Breast epithelium (tissue), 4 donors: ENCODE measurements at regions not wholly inside any gene's neighbourhood (a gene's known extent, or its start where the extent isn't known, plus 50 kb on each side); places are given as distances from the start of the nearest gene placed in this dataset.
"Not testable (repeated sequence)": the region's sequence is repeated elsewhere in the genome, so short reads cannot be mapped to it uniquely, and the experiment has no call there.

Experiments
- DNase-seq, 2 donors: peaks; one replicate each; pipeline ENCODE4 v3.0.0-alpha.2; 2019; ENCODE audit warnings: low spot score in 2 of 2
- H3K27ac ChIP-seq, 2 donors: fragments of 200-600 bp; sonication (generic) in 1 of 2; one replicate each; pipeline ENCODE4 v1.5.1; 2016 to 2019; ENCODE audit warnings: mild to moderate bottlenecking in 1 of 2
- H3K27me3 ChIP-seq, 2 donors: fragments of 200-600 bp; sonication (generic) in 1 of 2; one replicate each; pipeline versions ENCODE4 v1.5.1 to v1.6.0; 2017 to 2019; ENCODE audit warnings: control low read depth in 1 of 2, mild to moderate bottlenecking in 1 of 2
- H3K36me3 ChIP-seq: fragments of 200-600 bp; one replicate; pipeline ENCODE4 v1.5.1; 2019
- H3K4me1 ChIP-seq, 2 donors: fragments of 200-600 bp; sonication (generic); one replicate each; pipeline ENCODE4 v1.5.1; 2016 to 2019; ENCODE audit warnings: control low read depth in 1 of 2
- H3K4me3 ChIP-seq, 3 donors: fragments of 200-600 bp; sonication (generic); 1 replicate in 2 of 3; 2 replicates in 1 of 3; pipeline ENCODE4 v1.5.1; 2016 to 2019; ENCODE audit warnings: mild to moderate bottlenecking in 3 of 3, moderate library complexity in 2 of 3
- H3K9me3 ChIP-seq, 2 donors: fragments of 200-600 bp; sonication (generic) in 1 of 2; one replicate each; pipeline ENCODE4 v1.5.1; 2016 to 2019; ENCODE audit warnings: control low read depth in 1 of 2
- CTCF ChIP-seq, 3 donors: fragments of 450-650 bp; IDR thresholded peaks; one replicate each; pipeline ENCODE4 v1.5.1; 2016 to 2017; ENCODE audit warnings: antibody characterized with exemption in 3 of 3, mild to moderate bottlenecking in 3 of 3, moderate library complexity in 3 of 3
- POLR2A ChIP-seq: fragments of 450-650 bp; IDR thresholded peaks from one replicate; pipeline ENCODE4 v1.6.1; 2016; ENCODE audit warnings: antibody characterized with exemption, mild to moderate bottlenecking, moderate library complexity
- POLR2AphosphoS5 ChIP-seq, 3 donors: sonication (generic); formaldehyde crosslinking; IDR thresholded peaks; one replicate each; pipeline ENCODE4 v1.6.1; 2017; ENCODE audit warnings: antibody characterized with exemption in 3 of 3
- intact Hi-C: fragments of 100-400 bp; cut with DNase I; formaldehyde crosslinking; loops from one replicate; pipeline ENCODE4 v1.15.1; 2023; ENCODE audit warnings: low total_unique reads

GRCh38 chrX:46208225-46208854 lies 336.9 kb downstream of the ZNF674 start:
- H3K4me3 ChIP-seq, result no peak overlapping the region
- no peaks in the 10 kb centered on the region for H3K36me3 ChIP-seq
- intact Hi-C loops, result no loop called here
- H3K27ac ChIP-seq, result peak overlapping the region in 1 of 2 donors; percentile 31
- H3K4me1 ChIP-seq, result no peaks in the 10 kb centered on the region
- no peaks in the 10 kb centered on the region for H3K9me3 ChIP-seq
- no peak for DNase-seq
- TF ChIP-seq POLR2A, result no peak
- no peak for TF ChIP-seq POLR2AphosphoS5 (IDR thresholded peaks at IDR 0.05)
- TF ChIP-seq CTCF (IDR thresholded peaks at IDR 0.05), result no peak
- peaks cover 0 to 7% of the 10 kb centered on the region in 2 donors for H3K27me3 ChIP-seq

- Histone ChIP-seq H3K4me1 (no peaks in the 10 kb centered on the region), H3K27ac (no peak overlapping the region), H3K9me3 (no peaks in the 10 kb centered on the region), H3K4me3 (no peak overlapping the region), H3K27me3 (peaks cover 0 to 11% of the 10 kb centered on the region in 2 donors), H3K36me3 (no peaks in the 10 kb centered on the region)
- no peak for TF ChIP-seq POLR2AphosphoS5 (IDR thresholded peaks at IDR 0.05)
- no peak for TF ChIP-seq POLR2A
- TF ChIP-seq CTCF (IDR thresholded peaks at IDR 0.05), result no peak
- no peak for DNase-seq
- intact Hi-C loops, result no loop called here
Measured at GRCh38 chrX:46204721-46205422, 340.3 kb downstream of the ZNF674 start.

- TF ChIP-seq POLR2A (no peak), POLR2AphosphoS5 (IDR thresholded peaks at IDR 0.05) (no peak), CTCF (IDR thresholded peaks at IDR 0.05) (no peak)
- Histone ChIP-seq H3K4me1 (no peaks in the 10 kb centered on the region), H3K9me3 (no peaks in the 10 kb centered on the region), H3K4me3 (no peak overlapping the region), H3K36me3 (no peaks in the 10 kb centered on the region), H3K27me3 (peaks cover 0 to 11% of the 10 kb centered on the region in 2 donors), H3K27ac (no peak overlapping the region)
- intact Hi-C loops, result no loop called here
- no peak for DNase-seq
Measured at GRCh38 chrX:46202733-46203514, 342.3 kb downstream of the ZNF674 start.

- no peaks in the 10 kb centered on the region for H3K9me3 ChIP-seq
- no peak for DNase-seq
- no peak overlapping the region for H3K27ac ChIP-seq
- no peaks in the 10 kb centered on the region for H3K36me3 ChIP-seq
- TF ChIP-seq POLR2A, result no peak
- TF ChIP-seq CTCF (IDR thresholded peaks at IDR 0.05), result no peak
- no peak for TF ChIP-seq POLR2AphosphoS5 (IDR thresholded peaks at IDR 0.05)
- H3K4me1 ChIP-seq, result no peaks in the 10 kb centered on the region
- intact Hi-C loops, result no loop called here
- H3K27me3 ChIP-seq, result peaks cover 0 to 17% of the 10 kb centered on the region in 2 donors
- no peak overlapping the region for H3K4me3 ChIP-seq
Measured at GRCh38 chrX:46200413-46200812, 344.8 kb downstream of the ZNF674 start.

- Histone ChIP-seq H3K27me3 (peaks cover 0 to 21% of the 10 kb centered on the region in 2 donors), H3K36me3 (no peaks in the 10 kb centered on the region), H3K27ac (no peak overlapping the region), H3K4me1 (no peaks in the 10 kb centered on the region), H3K9me3 (peaks cover 0 to 9% of the 10 kb centered on the region in 2 donors), H3K4me3 (no peak overlapping the region)
- TF ChIP-seq POLR2AphosphoS5 (IDR thresholded peaks at IDR 0.05) (no peak), POLR2A (no peak), CTCF (IDR thresholded peaks at IDR 0.05) (no peak)
- DNase-seq, result no peak
- intact Hi-C loops, result no loop called here
Measured at GRCh38 chrX:46198858-46199257, 346.4 kb downstream of the ZNF674 start.

GRCh38 chrX:46186811-46187106 lies 358.5 kb downstream of the ZNF674 start:
- intact Hi-C loops, result not testable (repeated sequence)

More at GRCh38 chrX:46186811-46187106, 358.5 kb downstream of the ZNF674 start:
- not testable (repeated sequence) for H3K4me3 ChIP-seq, H3K36me3 ChIP-seq, DNase-seq, H3K4me1 ChIP-seq, H3K27ac ChIP-seq, H3K9me3 ChIP-seq
- H3K27me3 ChIP-seq, result peaks cover 0 to 29% of the 10 kb centered on the region in 2 donors
